HEK293 (cell line): ENCODE measurements at regions not wholly inside any gene's neighbourhood (a gene's known extent, or its start where the extent isn't known, plus 50 kb on each side); places are given as distances from the start of the nearest gene placed in this dataset.
A peak's percentile ranks its signal among the peaks of the same experiment; 100 is the strongest.

ENCODE experiments used
- CTCF ChIA-PET: fragments of 350-600 bp; formaldehyde crosslinking; extraction: SDS; loops from one replicate; lab custom pipeline; 2021; ENCODE audit warnings: antibody characterized with exemption; lab: Yijun Ruan, JAX
- POLR2A ChIA-PET: fragments of 300-600 bp; formaldehyde crosslinking; extraction: SDS; loops from one replicate; lab custom pipeline; 2020; ENCODE audit warnings: antibody characterized with exemption, inconsistent platforms; lab: Yijun Ruan, JAX
- H3K27ac ChIP-seq: fragments of 200-500 bp; sonication (Bioruptor generic); 2 replicates; pipeline ENCODE4 v1.5.1; 2014; ENCODE audit warnings: low read depth, low read length, control low read depth, inconsistent platforms; ENCODE audit errors: extremely low read depth
- H3K36me3 ChIP-seq, 2 experiments: fragments of 200-500 bp in 1 of 2; sonication (Bioruptor generic) in 1 of 2; 1 replicate in 1 of 2; 2 replicates in 1 of 2; pipeline ENCODE4 v1.5.1; 2014 to 2017; ENCODE audit warnings: inconsistent platforms in 2 of 2, low read length in 2 of 2; ENCODE audit not compliant: control insufficient read depth in 2 of 2, insufficient read depth in 1 of 2
- H3K4me1 ChIP-seq: fragments of 200-500 bp; sonication (Bioruptor generic); 2 replicates; pipeline ENCODE4 v1.5.1; 2014; ENCODE audit warnings: mild to moderate bottlenecking, low read length, inconsistent platforms; ENCODE audit not compliant: control insufficient read depth, insufficient read depth
- H3K4me3 ChIP-seq: 2 replicates; pipeline ENCODE4 v1.5.1; 2011; ENCODE audit warnings: low read depth, mild to moderate bottlenecking, control low read depth, low read length, moderate library complexity
- H3K9me3 ChIP-seq: fragments of 200-500 bp; sonication (Bioruptor generic); 2 replicates; pipeline ENCODE4 v1.5.1; 2014; ENCODE audit warnings: low read depth, low read length, inconsistent platforms; ENCODE audit not compliant: control insufficient read depth, insufficient read depth
- MEIS1 ChIP-seq: sonication (generic); formaldehyde crosslinking; IDR thresholded peaks from 2 replicates; pipeline ENCODE4 v1.8.1; 2022; ENCODE audit warnings: missing genetic modification reagents, mild to moderate bottlenecking, borderline replicate concordance
- OVOL3 ChIP-seq: fragments of 450-650 bp; formaldehyde crosslinking; IDR thresholded peaks from 2 replicates; pipeline ENCODE4 v1.5.1; 2016; ENCODE audit warnings: missing biosample characterization, missing genetic modification characterization
- PRDM2 ChIP-seq: fragments of 450-650 bp; formaldehyde crosslinking; IDR thresholded peaks from 2 replicates; pipeline ENCODE4 v1.5.1; 2016; ENCODE audit warnings: missing biosample characterization, missing genetic modification characterization, borderline replicate concordance
- PRDM6 ChIP-seq: fragments of 450-650 bp; formaldehyde crosslinking; IDR thresholded peaks from 2 replicates; pipeline ENCODE4 v1.5.1; 2017; ENCODE audit warnings: missing biosample characterization, missing genetic modification characterization
- SETDB1 ChIP-seq: IDR thresholded peaks from one replicate; pipeline ENCODE4 v1.6.1; 2017; ENCODE audit warnings: mild to moderate bottlenecking, low read length, moderate library complexity, mixed read lengths; ENCODE audit not compliant: insufficient read length
- TRIM28 ChIP-seq: IDR thresholded peaks from 2 replicates; pipeline ENCODE4 v1.6.1; 2011; ENCODE audit warnings: low read length, control low read depth, borderline replicate concordance
- ZBTB1 ChIP-seq: fragments of 450-650 bp; formaldehyde crosslinking; IDR thresholded peaks from 2 replicates; pipeline ENCODE4 v1.5.1; 2016; ENCODE audit warnings: missing biosample characterization, missing genetic modification characterization
- ZBTB10 ChIP-seq: fragments of 450-650 bp; formaldehyde crosslinking; IDR thresholded peaks from 2 replicates; pipeline ENCODE4 v1.5.1; 2016; ENCODE audit warnings: missing biosample characterization, missing genetic modification characterization
- ZNF148 ChIP-seq: fragments of 450-650 bp; formaldehyde crosslinking; IDR thresholded peaks from 2 replicates; pipeline ENCODE4 v1.5.0; 2017; ENCODE audit warnings: missing biosample characterization, missing genetic modification characterization, borderline replicate concordance
- ZNF16 ChIP-seq: fragments of 450-650 bp; formaldehyde crosslinking; IDR thresholded peaks from 2 replicates; pipeline ENCODE4 v1.5.1; 2016; ENCODE audit warnings: low read depth, missing biosample characterization, missing genetic modification characterization
- ZNF184 ChIP-seq: fragments of 450-650 bp; IDR thresholded peaks from 2 replicates; pipeline ENCODE4 v1.5.1; 2018; ENCODE audit warnings: missing biosample characterization, mild to moderate bottlenecking, missing genetic modification characterization
- ZNF302 ChIP-seq: fragments of 450-650 bp; formaldehyde crosslinking; IDR thresholded peaks from 2 replicates; pipeline ENCODE4 v1.5.1; 2016; ENCODE audit warnings: missing biosample characterization, missing genetic modification characterization, low read depth
- ZNF423 ChIP-seq: fragments of 450-650 bp; formaldehyde crosslinking; IDR thresholded peaks from 2 replicates; pipeline ENCODE4 v1.5.1; 2016; ENCODE audit warnings: missing biosample characterization, missing genetic modification characterization
- ZNF585B ChIP-seq: fragments of 450-650 bp; formaldehyde crosslinking; IDR thresholded peaks from 2 replicates; pipeline ENCODE4 v1.5.1; 2016; ENCODE audit warnings: missing biosample characterization, missing genetic modification characterization
- ZNF600 ChIP-seq: fragments of 450-650 bp; formaldehyde crosslinking; IDR thresholded peaks from 2 replicates; pipeline ENCODE4 v1.5.1; 2016; ENCODE audit warnings: missing biosample characterization, missing genetic modification characterization
- ZNF629 ChIP-seq: fragments of 450-650 bp; formaldehyde crosslinking; IDR thresholded peaks from 2 replicates; pipeline ENCODE4 v1.5.1; 2017; ENCODE audit warnings: missing biosample characterization, missing genetic modification characterization
- ZNF658 ChIP-seq: fragments of 450-650 bp; formaldehyde crosslinking; IDR thresholded peaks from 2 replicates; pipeline ENCODE4; 2016; ENCODE audit warnings: missing biosample characterization, missing genetic modification characterization
- ZSCAN16 ChIP-seq: fragments of 450-650 bp; formaldehyde crosslinking; IDR thresholded peaks from 2 replicates; pipeline ENCODE4 v1.5.1; 2016; ENCODE audit warnings: missing biosample characterization, missing genetic modification characterization
- ZSCAN5A ChIP-seq: fragments of 450-650 bp; formaldehyde crosslinking; IDR thresholded peaks from 2 replicates; pipeline ENCODE4 v1.5.1; 2016; ENCODE audit warnings: missing biosample characterization, missing genetic modification characterization
- ZXDB ChIP-seq: fragments of 450-650 bp; formaldehyde crosslinking; IDR thresholded peaks from 2 replicates; pipeline ENCODE4 v1.5.1; 2016; ENCODE audit warnings: missing biosample characterization, missing genetic modification characterization

- no peak for TF ChIP-seq PRDM2 (tag by site-specific recombination)
- no peak for TF ChIP-seq ZNF184 (tag by site-specific recombination)
- no peak for TF ChIP-seq ZXDB
- no peak for TF ChIP-seq ZSCAN16 (tag by site-specific recombination)
- no peak for TF ChIP-seq ZNF600
Measured at GRCh38 chr6:117840541-117840983, 66.5 kb upstream of the SLC35F1 start (continued).

GRCh38 chr6:117847912-117848311, 59.2 kb upstream of the SLC35F1 start:
- ChIA-PET POLR2A (no interaction called here), CTCF (interaction anchor here (0.6 kb wide), 1 partner anchor 18 kb away, joined by 3 read pairs; no protein-coding TSS in a partner anchor)
- TF ChIP-seq ZBTB10 (no peak), TRIM28 (peak; percentile 62; the same call in 1 of the 2 replicates), OVOL3 (tag by site-specific recombination) (no peak), ZBTB1 (tag by site-specific recombination) (no peak), ZNF423 (no peak), SETDB1 (peak; percentile 81)

GRCh38 chr6:117849087-117849486, 58.0 kb upstream of the SLC35F1 start:
- CTCF ChIA-PET: interaction anchor here (1.0 kb wide), 1 partner anchor 8 kb away, joined by 3 read pairs; no protein-coding TSS in a partner anchor
- H3K36me3 ChIP-seq: no peaks in the 10 kb centered on the region
- no peak overlapping the region for H3K27ac ChIP-seq
- H3K9me3 ChIP-seq: no peaks in the 10 kb centered on the region; the same call in 1 of the 2 replicates
- no peaks in the 10 kb centered on the region for H3K4me1 ChIP-seq
- H3K4me3 ChIP-seq: no peak overlapping the region
- POLR2A ChIA-PET: no interaction called here
- TF ChIP-seq PRDM6 (tag by site-specific recombination): no peak
- no peak for TF ChIP-seq ZNF302
- no peak for TF ChIP-seq TRIM28
- TF ChIP-seq ZNF629 (tag by site-specific recombination): no peak
- no peak for TF ChIP-seq ZSCAN5A (tag by site-specific recombination)
- no peak for TF ChIP-seq ZNF16 (tag by site-specific recombination)
- no peak for TF ChIP-seq MEIS1
- no peak for TF ChIP-seq ZNF658 (tag by site-specific recombination)
- TF ChIP-seq ZNF585B: no peak
- TF ChIP-seq ZNF148: no peak

More at GRCh38 chr6:117847912-117848311, 59.2 kb upstream of the SLC35F1 start:
- no peaks in the 10 kb centered on the region for H3K36me3 ChIP-seq
- no peaks in the 10 kb centered on the region; the same call in 1 of the 2 replicates for H3K9me3 ChIP-seq
- H3K4me1 ChIP-seq: no peaks in the 10 kb centered on the region
- no peak overlapping the region for H3K4me3 ChIP-seq
- no peak overlapping the region for H3K27ac ChIP-seq
